ENCODE measurements at regions not wholly inside any gene's neighbourhood (a gene's known extent, or its start where the extent isn't known, plus 50 kb on each side); places are given as distances from the start of the nearest gene placed in this dataset.

DNA sequence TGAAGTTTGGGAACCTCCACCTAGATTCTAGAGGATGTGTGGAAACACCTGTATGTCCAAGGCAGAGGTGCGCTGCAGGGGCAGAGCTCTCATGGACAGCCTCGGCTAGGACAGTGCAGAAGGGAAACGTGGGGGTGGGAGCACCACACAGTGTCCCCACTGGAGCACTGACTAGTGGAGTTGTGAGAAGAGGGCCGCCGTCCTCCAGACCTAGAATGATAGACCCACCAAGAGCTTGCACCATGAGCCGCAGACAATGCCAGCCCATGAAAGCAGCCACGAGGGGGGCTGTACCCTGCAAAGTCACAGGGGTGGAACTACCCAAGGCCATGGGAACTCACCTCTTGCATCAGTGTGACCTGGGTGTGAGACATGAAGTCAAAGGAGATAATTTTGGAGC, 274.5 kb upstream of the FMR1 start:
- no peak overlapping the region for H4K8ac ChIP-seq (replicated peaks; ENCODE audit: insufficient read length, low read depth, low read length)
- H3K27me3 ChIP-seq (ENCODE audit: insufficient read depth, low read length): no peaks in the 10 kb centered on the region
- H3K79me2 ChIP-seq (ENCODE audit: insufficient read depth, low read length): no peaks in the 10 kb centered on the region
- no peak overlapping the region for H3K4me3 Mint-ChIP-seq
- peaks cover 64 to 74% of the 10 kb centered on the region in 2 experiments for H3K9me3 Mint-ChIP-seq
- H2BK120ac ChIP-seq (ENCODE audit: low read depth, low read length, poor library complexity, severe bottlenecking): no peak overlapping the region
- peaks cover 2 to 7% (median 6%) of the 10 kb centered on the region in 3 experiments; a peak in 4 of 7 replicates for H3K36me3 Mint-ChIP-seq (ENCODE audit: insufficient read depth in 1 of 3, low read depth in 3 of 3)
- no peak overlapping the region for H3K4me2 ChIP-seq (ENCODE audit: insufficient read depth, insufficient read length, low read length)
- H3K79me1 ChIP-seq (ENCODE audit: insufficient read depth, low read depth, low read length, poor library complexity, severe bottlenecking): no peaks in the 10 kb centered on the region
- H3K27me3 Mint-ChIP-seq (ENCODE audit: low read depth): peaks cover 17% of the 10 kb centered on the region
- no peak overlapping the region for H2BK5ac ChIP-seq (ENCODE audit: insufficient read length, low read length)
- H3K9ac ChIP-seq (ENCODE audit: extremely low read depth, insufficient read length, low read length): no peak overlapping the region
- no peak overlapping the region for H3K4ac ChIP-seq (ENCODE audit: low read depth, low read length)
- H2BK12ac ChIP-seq (ENCODE audit: insufficient read length, low read depth, low read length): no peak overlapping the region
- H3K27ac ChIP-seq (ENCODE audit: insufficient read length, low read depth, low read length): no peak overlapping the region
- H3T11ph ChIP-seq (ENCODE audit: low read length): no peak overlapping the region
- no peak overlapping the region for H3K14ac ChIP-seq (ENCODE audit: insufficient read depth, low read length)
- no CpG with 5 or more reads among the region's 7 CpGs for WGBS (ENCODE audit: extremely low coverage, insufficient read length, low lambda C conversion rate)
- no peaks in the 10 kb centered on the region for H3K23me2 ChIP-seq (ENCODE audit: insufficient read length, low read depth, low read length, poor library complexity, severe bottlenecking)
- no peaks in the 10 kb centered on the region for H3K4me1 ChIP-seq (ENCODE audit: insufficient read depth, low read length)
- no peaks in the 10 kb centered on the region for H4K20me1 ChIP-seq (ENCODE audit: control insufficient read depth, insufficient read depth, insufficient read length)
- H4K91ac ChIP-seq (ENCODE audit: insufficient read length, low read depth, low read length): no peak overlapping the region
- no peak overlapping the region for H3K18ac ChIP-seq (ENCODE audit: insufficient read length, low read depth, low read length)
- no peak for TF ChIP-seq CTCF (conservative IDR thresholded peaks at IDR 0.05)
- H2AFZ ChIP-seq (ENCODE audit: low read length): no peak overlapping the region
- no peak for DNase-seq
- H4K5ac ChIP-seq (ENCODE audit: insufficient read length, low read depth, low read length): no peak overlapping the region
- no peak overlapping the region for H3K23ac ChIP-seq (ENCODE audit: insufficient read length, low read depth, low read length)
- H3K4me1 Mint-ChIP-seq: peaks cover 6 to 7% of the 10 kb centered on the region in 2 experiments
- H3K27ac Mint-ChIP-seq: no peak overlapping the region
- H3K9me3 ChIP-seq (ENCODE audit: control insufficient read depth, low read depth, low read length): peaks cover 16% of the 10 kb centered on the region
- H2BK15ac ChIP-seq (ENCODE audit: low read depth, low read length): no peak overlapping the region
- no peak overlapping the region for H2AK5ac ChIP-seq (ENCODE audit: insufficient read length, low read length)
- no peak overlapping the region for H3K56ac ChIP-seq (ENCODE audit: insufficient read length, low read depth, low read length)
- H2BK20ac ChIP-seq (ENCODE audit: low read depth, low read length, poor library complexity, severe bottlenecking): no peak overlapping the region

Data from H9 (cell line).